OCI-LY7 (cell line): ENCODE measurements at regions not wholly inside any gene's neighbourhood (a gene's known extent, or its start where the extent isn't known, plus 50 kb on each side); places are given as distances from the start of the nearest gene placed in this dataset.

Source experiments
- CTCF ChIP-seq: fragments of 200-600 bp; sonication (generic); conservative IDR thresholded peaks from 2 replicates; pipeline ENCODE4 v1.5.1; 2014; ENCODE audit warnings: mild to moderate bottlenecking, antibody characterized with exemption, low read length, moderate library complexity, mixed read lengths
- EZH2phosphoT487 ChIP-seq: fragments of 200-600 bp; sonication (generic); IDR thresholded peaks from 2 replicates; pipeline ENCODE4 v1.6.1; 2018; ENCODE audit warnings: low read depth, borderline replicate concordance, mild to moderate bottlenecking, mixed run types, antibody characterized with exemption, low read length, moderate library complexity, mixed read lengths

GRCh38 chr22:22058633-22059290 is 76.2 kb upstream of the TOP3B start:
- TF ChIP-seq EZH2phosphoT487 (no peak), CTCF (no peak)
